NB4 (cell line): ENCODE measurements at regions not wholly inside any gene's neighbourhood (a gene's known extent, or its start where the extent isn't known, plus 50 kb on each side); places are given as distances from the start of the nearest gene placed in this dataset.

Experiments used
- CTCF ChIP-seq: IDR thresholded peaks from one replicate; pipeline ENCODE4 v1.5.1; 2012; ENCODE audit warnings: low read depth, low read length
- MAX ChIP-seq: IDR thresholded peaks from 2 replicates; pipeline ENCODE4 v1.6.1; 2011; ENCODE audit warnings: low read depth, low read length
- MYC ChIP-seq: IDR thresholded peaks from 2 replicates; pipeline ENCODE4 v1.6.1; 2011; ENCODE audit warnings: low read depth, low read length
- POLR2A ChIP-seq: IDR thresholded peaks from 2 replicates; pipeline ENCODE4 v1.6.1; 2011; ENCODE audit warnings: mild to moderate bottlenecking; ENCODE audit not compliant: insufficient read length; ENCODE audit errors: extremely low read depth

DNA sequence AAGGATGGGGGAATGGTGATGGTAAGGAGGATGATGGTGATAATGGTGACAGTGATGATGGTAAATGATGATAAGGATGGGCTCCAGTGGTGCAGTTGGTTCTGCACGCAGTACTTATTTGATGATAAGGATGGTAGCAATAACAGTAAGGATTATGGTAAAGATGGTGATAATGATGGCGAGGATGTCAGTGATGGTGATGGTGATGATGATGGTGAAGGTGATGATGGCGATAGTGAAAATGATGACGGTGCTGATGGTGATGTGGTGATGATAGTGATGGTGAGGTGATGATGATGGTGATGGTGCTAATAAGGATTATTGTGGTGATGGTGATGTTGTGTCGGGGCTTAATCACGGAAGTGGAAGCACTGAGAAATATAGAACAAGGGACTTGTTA lies 103.7 kb downstream of the C16orf95 start:
- TF ChIP-seq CTCF (no peak), MAX (no peak), POLR2A (no peak), MYC (no peak)
